PC-3 (cell line): ENCODE measurements at regions not wholly inside any gene's neighbourhood (a gene's known extent, or its start where the extent isn't known, plus 50 kb on each side); places are given as distances from the start of the nearest gene placed in this dataset.

ENCODE experiments used
- ATAC-seq: fragments of 200-7000 bp; cut with Tn5 transposase; 2 replicates; pipeline ENCODE4 v1.9.1; 2020; ENCODE audit warnings: mild to moderate bottlenecking, moderate library complexity
- BruUV-seq: library from RNA; stranded (reverse); fragments of 400-500 nt; replicated peaks from 2 replicates; lab custom pipeline; 2021; lab: Mats Ljungman, UMichigan
- CTCF ChIA-PET: fragments of 300-600 bp; sonication (Branson Sonifier 250); formaldehyde crosslinking; loops from one replicate; lab custom pipeline; 2022; ENCODE audit warnings: antibody characterized with exemption; lab: Charles Lee
- POLR2A ChIA-PET: fragments of 300-600 bp; sonication (Branson Sonifier 250); formaldehyde crosslinking; loops from one replicate; lab custom pipeline; 2022; ENCODE audit warnings: antibody characterized with exemption; ENCODE audit not compliant: unreplicated experiment; lab: Charles Lee
- DNase-seq: peaks from one replicate; pipeline ENCODE4 v3.0.0-alpha.2; 2015
- H2AFZ ChIP-seq: fragments of 300-600 bp; sonication (generic); 2 replicates; pipeline ENCODE4 v1.6.0; 2016; ENCODE audit warnings: antibody characterized with exemption, low read length
- H3F3A ChIP-seq: fragments of 300-600 bp; sonication (generic); one replicate; pipeline ENCODE4 v1.6.0; 2017; ENCODE audit warnings: antibody characterized with exemption, low read length, control low read depth, mild to moderate bottlenecking; ENCODE audit not compliant: unreplicated experiment
- H3K27ac ChIP-seq: fragments of 300-600 bp; sonication (generic); 2 replicates; pipeline ENCODE4 v1.5.1; 2016; ENCODE audit warnings: mild to moderate bottlenecking, low read length
- H3K27me3 ChIP-seq: fragments of 300-600 bp; sonication (generic); 2 replicates; pipeline ENCODE4 v1.6.1; 2016; ENCODE audit warnings: low read length, mixed read lengths
- H3K36me3 ChIP-seq: fragments of 300-600 bp; sonication (generic); 2 replicates; pipeline ENCODE4 v1.6.1; 2016; ENCODE audit warnings: low read depth, mixed run types, low read length, mixed read lengths
- H3K4me1 ChIP-seq: fragments of 300-600 bp; sonication (generic); 2 replicates; pipeline ENCODE4 v1.5.1; 2016; ENCODE audit warnings: low read length; ENCODE audit not compliant: insufficient read depth
- H3K4me2 ChIP-seq: fragments of 300-600 bp; sonication (generic); 2 replicates; pipeline ENCODE4 v1.6.0; 2016; ENCODE audit warnings: low read length
- H3K4me3 ChIP-seq: fragments of 300-600 bp; sonication (generic); 2 replicates; pipeline ENCODE4 v1.5.1; 2016; ENCODE audit warnings: mild to moderate bottlenecking, low read length, mixed read lengths
- H3K79me2 ChIP-seq: fragments of 300-600 bp; sonication (generic); 2 replicates; pipeline ENCODE4 v1.6.1; 2017; ENCODE audit warnings: low read length, mixed read lengths
- H3K9ac ChIP-seq: fragments of 300-600 bp; sonication (generic); 2 replicates; pipeline ENCODE4 v1.6.0; 2016; ENCODE audit warnings: mild to moderate bottlenecking, low read length
- H3K9me2 ChIP-seq: fragments of 300-600 bp; sonication (generic); replicated peaks from 2 replicates; pipeline ENCODE4 v1.6.1; 2016; ENCODE audit warnings: mixed run types, low read length, mixed read lengths
- H3K9me3 ChIP-seq: fragments of 300-600 bp; sonication (generic); 2 replicates; pipeline ENCODE4 v1.6.1; 2016; ENCODE audit warnings: low read length, mixed read lengths
- H4K20me1 ChIP-seq: fragments of 300-600 bp; sonication (generic); 2 replicates; pipeline ENCODE4 v1.6.1; 2016; ENCODE audit warnings: low read length, mixed read lengths
- EZH2 ChIP-seq: fragments of 300-600 bp; sonication (generic); IDR thresholded peaks from one replicate; pipeline ENCODE4 v1.6.1; 2017; ENCODE audit warnings: antibody characterized with exemption, mild to moderate bottlenecking, low read length; ENCODE audit not compliant: unreplicated experiment
- EZH2phosphoT487 ChIP-seq: fragments of 300-600 bp; sonication (generic); IDR thresholded peaks from 2 replicates; pipeline ENCODE4 v1.6.1; 2018; ENCODE audit warnings: mild to moderate bottlenecking, antibody characterized with exemption, low read length, borderline replicate concordance
- intact Hi-C: fragments of 100-400 bp; cut with micrococcal nuclease; formaldehyde crosslinking; loops from 2 replicates; pipeline ENCODE4 v1.9.0; 2023
- TF ChIP-seq, protein P1 (sequence below): fragments of 300-600 bp; sonication (generic); conservative IDR thresholded peaks from 2 replicates; pipeline ENCODE4 v1.5.1; 2017; ENCODE audit warnings: antibody characterized with exemption, low read depth, mild to moderate bottlenecking, low read length

DNA sequence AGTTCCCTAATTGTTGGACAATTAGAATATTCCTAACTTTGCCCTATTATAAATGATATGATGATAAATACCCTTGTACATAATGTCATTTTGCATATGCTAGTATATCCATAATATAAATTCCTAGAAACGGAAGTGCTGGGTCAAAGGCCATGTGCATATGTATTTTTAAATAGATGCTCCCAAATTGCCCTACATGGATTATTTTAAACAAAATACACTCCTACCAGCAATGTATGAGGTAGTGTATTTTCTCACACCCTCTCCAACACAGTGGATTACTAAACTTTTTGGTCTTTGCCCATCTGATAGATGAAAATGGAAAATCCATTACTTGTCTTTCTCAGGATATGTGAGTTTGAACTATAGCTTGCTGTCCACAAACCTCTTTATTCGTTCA, 385.1 kb upstream of the JARID2 start:
- no peaks in the 10 kb centered on the region for H3K9me2 ChIP-seq
- H3K4me2 ChIP-seq: no peak overlapping the region
- intact Hi-C loops: no loop called here
- DNase-seq: no peak
- H2AFZ ChIP-seq: no peak overlapping the region
- no peaks in the 10 kb centered on the region for H4K20me1 ChIP-seq
- no peak overlapping the region for H3K4me3 ChIP-seq
- no peak for ATAC-seq
- no peaks in the 10 kb centered on the region for H3K9me3 ChIP-seq
- no peaks in the 10 kb centered on the region for H3K79me2 ChIP-seq
- TF ChIP-seq EZH2 (no peak), EZH2phosphoT487 (no peak)
- TF ChIP-seq, protein P1, sequence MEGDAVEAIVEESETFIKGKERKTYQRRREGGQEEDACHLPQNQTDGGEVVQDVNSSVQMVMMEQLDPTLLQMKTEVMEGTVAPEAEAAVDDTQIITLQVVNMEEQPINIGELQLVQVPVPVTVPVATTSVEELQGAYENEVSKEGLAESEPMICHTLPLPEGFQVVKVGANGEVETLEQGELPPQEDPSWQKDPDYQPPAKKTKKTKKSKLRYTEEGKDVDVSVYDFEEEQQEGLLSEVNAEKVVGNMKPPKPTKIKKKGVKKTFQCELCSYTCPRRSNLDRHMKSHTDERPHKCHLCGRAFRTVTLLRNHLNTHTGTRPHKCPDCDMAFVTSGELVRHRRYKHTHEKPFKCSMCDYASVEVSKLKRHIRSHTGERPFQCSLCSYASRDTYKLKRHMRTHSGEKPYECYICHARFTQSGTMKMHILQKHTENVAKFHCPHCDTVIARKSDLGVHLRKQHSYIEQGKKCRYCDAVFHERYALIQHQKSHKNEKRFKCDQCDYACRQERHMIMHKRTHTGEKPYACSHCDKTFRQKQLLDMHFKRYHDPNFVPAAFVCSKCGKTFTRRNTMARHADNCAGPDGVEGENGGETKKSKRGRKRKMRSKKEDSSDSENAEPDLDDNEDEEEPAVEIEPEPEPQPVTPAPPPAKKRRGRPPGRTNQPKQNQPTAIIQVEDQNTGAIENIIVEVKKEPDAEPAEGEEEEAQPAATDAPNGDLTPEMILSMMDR: no peak
- no peak overlapping the region for H3K27ac ChIP-seq
- no peaks in the 10 kb centered on the region for H3K27me3 ChIP-seq
- H3K4me1 ChIP-seq: no peaks in the 10 kb centered on the region
- no peak overlapping the region for H3K9ac ChIP-seq
- no TSS peak for BruUV-seq
- ChIA-PET CTCF (no interaction called here), POLR2A (no interaction called here)
- H3K36me3 ChIP-seq: no peaks in the 10 kb centered on the region
- H3F3A ChIP-seq: no peaks in the 10 kb centered on the region

DNA sequence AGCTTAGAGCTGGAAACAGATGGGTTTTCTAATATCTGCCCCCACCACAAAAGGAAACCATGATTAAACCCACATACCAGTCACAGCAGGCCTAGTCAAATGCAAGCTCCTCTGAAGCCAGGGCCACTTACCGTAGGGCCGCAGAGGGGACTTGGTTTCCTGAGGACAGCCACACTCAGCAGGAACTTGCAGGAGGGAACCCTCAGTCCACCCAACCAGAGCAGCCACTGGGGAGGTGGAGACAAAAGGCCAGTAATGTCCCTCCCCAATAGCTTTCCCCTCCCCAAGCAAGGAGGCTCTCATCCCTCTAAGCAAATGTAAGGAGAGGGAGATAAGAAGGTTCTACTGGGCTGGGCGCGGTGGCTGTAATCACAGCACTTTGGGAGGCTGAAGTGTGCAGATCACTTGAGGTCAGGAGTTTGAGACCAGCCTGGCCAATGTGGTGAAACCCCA, 384.4 kb upstream of the JARID2 start:
- ATAC-seq (no peak), DNase-seq (no peak)
- POLR2A ChIA-PET: no interaction called here
- CTCF ChIA-PET: no interaction called here
- no peak overlapping the region for H3K27ac ChIP-seq
- no peaks in the 10 kb centered on the region for H3K27me3 ChIP-seq
- H3K36me3 ChIP-seq: no peaks in the 10 kb centered on the region
- no peak overlapping the region for H3K4me3 ChIP-seq
- H3K4me1 ChIP-seq: no peaks in the 10 kb centered on the region
- no peaks in the 10 kb centered on the region for H3K79me2 ChIP-seq
- H3F3A ChIP-seq: no peaks in the 10 kb centered on the region
- H3K4me2 ChIP-seq: no peak overlapping the region
- BruUV-seq: no TSS peak
- H3K9me2 ChIP-seq: no peaks in the 10 kb centered on the region
- TF ChIP-seq EZH2phosphoT487 (no peak), EZH2 (no peak)
- TF ChIP-seq, protein P1: no peak
- no peaks in the 10 kb centered on the region for H3K9me3 ChIP-seq
- no peak overlapping the region for H2AFZ ChIP-seq
- intact Hi-C loops: no loop called here
- H3K9ac ChIP-seq: no peak overlapping the region
- no peaks in the 10 kb centered on the region for H4K20me1 ChIP-seq

DNA sequence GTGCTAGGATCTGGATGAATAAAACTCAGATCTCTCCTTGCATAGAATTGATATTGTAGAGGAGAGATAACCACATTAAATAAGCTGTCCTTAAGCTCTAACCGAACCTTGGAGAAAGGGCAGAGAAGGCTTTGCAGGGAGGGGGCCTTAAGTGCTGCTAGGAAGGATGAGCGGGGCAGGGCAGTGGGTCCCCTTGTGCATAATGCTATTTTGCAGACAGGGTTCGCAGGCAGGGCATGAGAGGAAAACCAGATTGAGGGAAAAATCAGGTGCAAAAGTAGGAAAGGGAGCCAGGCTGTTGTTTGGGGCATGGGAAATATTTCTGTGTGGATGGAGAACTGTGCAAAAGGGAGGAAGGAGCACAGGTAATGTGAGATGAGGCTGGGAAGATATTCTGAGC, 383.0 kb upstream of the JARID2 start:
- H3K4me1 ChIP-seq: no peaks in the 10 kb centered on the region
- H3K27me3 ChIP-seq: no peaks in the 10 kb centered on the region
- no peaks in the 10 kb centered on the region for H3K9me3 ChIP-seq
- intact Hi-C loops: no loop called here
- ChIA-PET CTCF (no interaction called here), POLR2A (no interaction called here)
- H2AFZ ChIP-seq: no peak overlapping the region
- no peak for TF ChIP-seq EZH2
- TF ChIP-seq, protein P1: no peak
- TF ChIP-seq EZH2phosphoT487: no peak
- H3K27ac ChIP-seq: no peak overlapping the region
- H3K4me2 ChIP-seq: no peak overlapping the region
- H3K9ac ChIP-seq: no peak overlapping the region
- no peaks in the 10 kb centered on the region for H3F3A ChIP-seq
- H3K79me2 ChIP-seq: no peaks in the 10 kb centered on the region
- BruUV-seq: no TSS peak
- no peaks in the 10 kb centered on the region for H3K9me2 ChIP-seq
- no peak overlapping the region for H3K4me3 ChIP-seq
- no peak for ATAC-seq
- H4K20me1 ChIP-seq: no peaks in the 10 kb centered on the region
- no peak for DNase-seq
- no peaks in the 10 kb centered on the region for H3K36me3 ChIP-seq
